HUDEP-2 (cell line): ENCODE measurements at regions not wholly inside any gene's neighbourhood (a gene's known extent, or its start where the extent isn't known, plus 50 kb on each side); places are given as distances from the start of the nearest gene placed in this dataset.
"Not testable (repeated sequence)": the region's sequence is repeated elsewhere in the genome, so short reads cannot be mapped to it uniquely, and the experiment has no call there.

Experiments
- DNase-seq, 76 experiments: peaks; one replicate each; lab custom pipeline; 2025; ENCODE audit not compliant: unreplicated experiment in 76 of 76; lab: John Stamatoyannopoulos, UW

- no peak for DNase-seq
These were observed 99.5 kb downstream of the KDM5D start for GRCh38 chrY:19644889-19645638.

- no peak for DNase-seq
These were observed 106.7 kb downstream of the KDM5D start for GRCh38 chrY:19637651-19638347.

GRCh38 chrY:19628926-19629325, 115.6 kb downstream of the KDM5D start:
- no peak for DNase-seq

GRCh38 chrY:19622392-19622791, 122.1 kb downstream of the KDM5D start:
- no peak for DNase-seq

GRCh38 chrY:19621756-19622155, 122.8 kb downstream of the KDM5D start:
- no peak for DNase-seq

GRCh38 chrY:19601113-19601512, 143.4 kb downstream of the KDM5D start:
- no peak for DNase-seq

GRCh38 chrY:19600711-19601110, 143.8 kb downstream of the KDM5D start:
- DNase-seq = no peak

GRCh38 chrY:19590235-19590634, 154.3 kb downstream of the KDM5D start:
- DNase-seq = no peak

- DNase-seq = no peak
These were observed 154.9 kb downstream of the KDM5D start for GRCh38 chrY:19589664-19590063.

GRCh38 chrY:19587311-19587710, 157.2 kb downstream of the KDM5D start:
- no peak for DNase-seq

GRCh38 chrY:19580990-19581389, 163.5 kb downstream of the KDM5D start:
- DNase-seq = not testable (repeated sequence)

- no peak for DNase-seq
These were observed 166.1 kb downstream of the KDM5D start for GRCh38 chrY:19578281-19578874.

- no peak for DNase-seq
These were observed 167.3 kb downstream of the KDM5D start for GRCh38 chrY:19577250-19577649.

- DNase-seq = no peak
These were observed 169.6 kb downstream of the KDM5D start for GRCh38 chrY:19574939-19575338.

GRCh38 chrY:19573646-19574045, 170.9 kb downstream of the KDM5D start:
- no peak for DNase-seq

- no peak for DNase-seq
These were observed 173.5 kb downstream of the KDM5D start for GRCh38 chrY:19570999-19571398.

- peak in 1 of 76 experiments; percentile 0 for DNase-seq
These were observed 176.6 kb downstream of the KDM5D start for GRCh38 chrY:19567943-19568342.

- DNase-seq = peak in 75 of 76 experiments; percentile 5 to 90 (median 75)
These were observed 177.2 kb downstream of the KDM5D start for GRCh38 chrY:19567051-19567921.

GRCh38 chrY:19559161-19559560, 185.4 kb downstream of the KDM5D start:
- no peak for DNase-seq

- peak in 1 of 76 experiments; percentile 0 for DNase-seq
These were observed 194.7 kb downstream of the KDM5D start for GRCh38 chrY:19549671-19550466.
